CD4-positive, alpha-beta T cell treated with Interleukin-1 beta for 1 hour (primary cell): ENCODE measurements at regions not wholly inside any gene's neighbourhood (a gene's known extent, or its start where the extent isn't known, plus 50 kb on each side); places are given as distances from the start of the nearest gene placed in this dataset.
"Not testable (repeated sequence)": the region's sequence is repeated elsewhere in the genome, so short reads cannot be mapped to it uniquely, and the experiment has no call there.

ENCODE experiments used
- DNase-seq, 2 donors: peaks; one replicate each; pipeline ENCODE4 v3.0.0-alpha.2; 2020 to 2022

DNA sequence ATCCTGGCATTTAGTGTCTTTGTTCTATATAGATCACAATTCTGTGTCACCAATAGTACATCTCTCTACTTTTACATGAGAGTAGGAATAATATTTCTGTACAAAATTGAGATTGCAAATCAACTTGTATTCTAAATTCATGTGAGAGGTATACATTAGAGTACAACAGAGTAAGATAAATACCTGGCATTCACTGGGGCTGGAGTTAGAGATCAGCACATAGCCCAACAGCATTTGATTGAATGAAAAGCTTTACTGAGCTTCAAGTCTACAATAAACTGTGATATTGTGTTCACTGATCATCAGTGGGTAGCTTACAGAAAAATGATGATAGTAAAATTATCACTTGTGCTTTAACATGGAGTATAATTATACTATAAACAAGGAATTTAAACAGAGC, 1114.7 kb downstream of the REEP3 start:
- DNase-seq = no peak

DNA sequence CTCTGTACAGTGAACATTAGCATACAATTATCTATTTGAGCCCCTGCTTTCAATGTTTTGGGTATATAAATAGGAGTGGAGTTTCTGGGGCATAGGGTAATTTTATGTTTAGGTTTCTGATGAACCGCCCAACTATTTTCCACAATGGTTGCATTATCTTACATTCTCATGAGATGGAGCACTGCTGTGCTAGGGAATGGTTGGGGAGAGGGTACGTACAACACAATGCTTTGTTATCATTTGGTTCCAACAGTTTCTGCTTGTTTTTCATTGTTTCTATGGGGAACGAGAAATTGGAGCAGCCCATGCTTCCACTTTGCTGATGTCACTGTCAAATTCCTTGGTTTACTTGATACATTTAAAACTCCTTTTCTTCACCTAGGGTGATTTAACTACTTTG, 1115.3 kb downstream of the REEP3 start:
- DNase-seq = no peak

DNA sequence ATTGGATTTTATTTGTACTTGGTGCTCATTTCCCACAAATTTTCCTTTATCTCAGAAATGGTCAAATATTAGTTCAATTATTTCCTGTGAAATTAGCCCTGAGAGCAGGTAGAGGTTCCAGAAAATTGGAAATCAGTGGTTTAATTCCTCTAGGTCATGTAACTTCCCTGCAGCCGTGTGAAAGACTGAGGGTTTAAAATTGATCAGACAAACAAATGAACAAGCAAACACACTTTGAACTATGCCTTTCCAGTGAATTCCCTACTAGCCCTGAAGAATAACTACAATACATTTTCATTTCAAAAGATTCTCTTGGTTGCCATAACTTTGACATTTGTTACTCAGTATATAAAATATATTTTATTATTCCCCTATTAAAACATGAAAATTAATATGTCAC, 1116.7 kb downstream of the REEP3 start:
- DNase-seq = no peak

DNA sequence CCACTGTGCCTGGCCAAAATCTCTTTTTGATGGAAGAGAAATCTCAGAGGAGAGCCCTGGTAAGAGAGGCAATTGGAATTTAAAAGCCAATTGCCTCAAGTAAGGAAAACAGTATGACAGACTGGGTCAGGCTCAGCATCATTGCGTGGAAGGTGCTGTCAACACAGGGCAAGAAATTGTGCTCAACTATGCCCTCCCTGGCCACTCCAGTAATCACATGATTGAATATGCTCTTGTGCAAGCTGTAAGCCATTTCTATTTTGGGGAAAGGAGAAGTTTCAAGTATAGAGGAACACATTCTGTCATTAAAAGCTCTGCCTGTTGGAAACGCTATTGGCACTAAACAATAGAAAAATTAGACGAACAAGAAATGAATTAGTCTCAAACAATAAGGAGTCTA, 1127.7 kb downstream of the REEP3 start:
- no peak for DNase-seq

DNA sequence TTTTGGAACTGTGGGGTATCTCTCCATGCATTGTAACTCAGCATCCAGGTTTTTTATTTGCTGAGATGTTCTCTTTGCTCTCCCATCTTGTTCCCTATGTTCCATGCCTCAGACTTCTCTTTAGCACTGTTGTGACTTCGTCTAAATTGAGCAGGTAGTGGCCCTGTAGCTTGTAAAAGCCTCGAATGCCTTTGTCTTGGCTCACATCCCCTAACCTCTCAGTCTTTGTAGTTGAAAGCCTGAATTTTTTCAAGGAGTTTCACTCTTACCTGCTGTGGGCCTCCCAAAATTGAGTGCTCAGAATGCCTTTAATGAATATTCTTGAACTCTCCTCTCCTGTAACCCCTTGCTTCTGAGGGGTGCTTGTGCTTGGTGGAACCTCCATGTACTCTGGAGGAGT, 1137.3 kb downstream of the REEP3 start:
- no peak for DNase-seq

DNA sequence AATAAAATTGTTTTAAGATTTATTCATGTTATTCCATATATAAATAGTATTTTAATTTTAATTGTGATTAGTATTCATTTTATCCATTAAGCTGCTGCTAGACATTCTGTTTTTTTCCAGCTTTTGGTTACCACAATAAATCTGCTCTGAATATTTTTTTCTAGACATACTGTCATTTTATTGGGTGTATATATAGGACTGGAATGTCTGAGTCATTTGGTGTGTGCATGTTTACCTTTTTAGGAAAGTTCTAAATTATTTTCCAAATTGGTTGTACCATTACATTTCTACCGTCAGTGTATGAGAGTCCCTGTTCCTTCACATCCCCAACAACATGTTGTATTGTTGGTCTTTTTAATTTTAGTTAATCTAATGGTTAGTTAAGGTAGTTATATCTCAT, 1138.1 kb downstream of the REEP3 start:
- DNase-seq = no peak

DNA sequence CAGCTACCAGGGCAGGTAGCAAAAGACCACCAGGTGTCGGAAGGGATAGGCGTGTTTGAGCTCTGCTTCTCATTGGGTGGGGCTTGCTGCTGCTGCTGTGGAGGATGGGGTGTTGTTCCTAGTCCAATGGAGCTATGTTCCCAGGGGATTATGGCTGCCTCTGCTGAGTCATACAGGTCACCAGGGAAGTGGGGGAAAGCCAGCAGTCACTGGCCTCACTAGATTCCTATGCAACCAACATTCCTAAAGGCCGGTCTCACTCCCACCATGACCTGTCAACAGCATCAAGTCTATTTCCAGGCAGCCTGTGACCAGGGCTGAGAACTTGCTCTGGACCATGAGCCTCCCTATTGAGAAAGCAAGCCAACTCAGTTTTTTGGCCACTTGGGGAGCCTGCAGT, 1160.8 kb downstream of the REEP3 start:
- no peak for DNase-seq

DNA sequence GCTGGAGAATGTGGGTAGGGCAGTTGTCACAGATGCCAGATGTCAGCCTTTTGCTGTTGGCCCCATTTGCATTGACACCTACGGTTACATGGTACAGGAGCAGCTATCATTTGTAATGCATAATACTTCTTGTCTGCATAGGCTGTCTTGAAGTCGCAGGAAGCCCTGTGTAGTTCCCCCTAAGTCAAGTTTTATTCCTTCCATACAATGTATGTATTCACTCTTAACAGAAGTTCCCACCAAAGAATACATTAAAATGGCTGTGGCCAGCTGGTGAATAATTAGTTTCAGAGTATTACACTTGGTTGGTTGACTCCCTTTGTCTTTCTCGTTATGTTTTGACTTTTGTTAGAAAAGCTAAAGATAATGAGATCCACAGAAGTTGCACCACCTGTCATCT, 1169.0 kb downstream of the REEP3 start:
- DNase-seq = no peak

DNA sequence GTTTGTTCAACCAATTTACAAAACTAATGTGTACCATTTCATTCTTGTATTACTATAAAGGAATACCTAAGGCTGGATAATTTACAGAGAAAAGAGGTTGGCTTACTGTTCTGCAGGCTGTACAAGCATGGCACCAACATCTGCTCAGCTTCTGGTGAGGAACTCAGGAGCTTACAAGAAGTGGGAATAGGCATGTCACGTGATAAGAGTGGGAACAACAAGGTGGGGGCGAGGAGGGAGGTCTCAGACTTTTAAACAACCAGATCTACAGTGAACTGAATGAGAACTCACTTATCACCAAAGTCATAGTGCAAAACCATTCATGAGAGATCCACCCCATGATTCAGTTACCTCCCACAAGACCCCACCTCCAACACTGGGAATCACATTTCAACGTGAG, 1178.0 kb downstream of the REEP3 start:
- no peak for DNase-seq

DNA sequence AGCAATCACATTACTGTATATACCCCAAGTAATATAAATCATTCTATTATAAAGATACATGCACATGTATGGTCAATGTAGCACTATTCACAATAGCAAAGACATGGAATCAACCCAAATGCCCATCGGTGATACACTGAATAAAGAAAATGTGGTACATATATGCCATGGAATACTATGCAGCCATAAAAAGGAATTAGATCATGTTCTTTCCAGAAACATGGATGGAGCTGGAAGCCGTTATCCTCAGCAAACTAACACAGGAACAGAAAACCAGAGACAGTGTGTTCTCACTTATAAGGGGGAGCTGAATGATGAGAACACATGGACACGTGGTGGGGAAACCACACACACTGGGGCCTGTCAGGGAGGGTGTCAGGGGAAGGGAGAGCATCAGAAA, 1180.9 kb downstream of the REEP3 start:
- DNase-seq = not testable (repeated sequence)

DNA sequence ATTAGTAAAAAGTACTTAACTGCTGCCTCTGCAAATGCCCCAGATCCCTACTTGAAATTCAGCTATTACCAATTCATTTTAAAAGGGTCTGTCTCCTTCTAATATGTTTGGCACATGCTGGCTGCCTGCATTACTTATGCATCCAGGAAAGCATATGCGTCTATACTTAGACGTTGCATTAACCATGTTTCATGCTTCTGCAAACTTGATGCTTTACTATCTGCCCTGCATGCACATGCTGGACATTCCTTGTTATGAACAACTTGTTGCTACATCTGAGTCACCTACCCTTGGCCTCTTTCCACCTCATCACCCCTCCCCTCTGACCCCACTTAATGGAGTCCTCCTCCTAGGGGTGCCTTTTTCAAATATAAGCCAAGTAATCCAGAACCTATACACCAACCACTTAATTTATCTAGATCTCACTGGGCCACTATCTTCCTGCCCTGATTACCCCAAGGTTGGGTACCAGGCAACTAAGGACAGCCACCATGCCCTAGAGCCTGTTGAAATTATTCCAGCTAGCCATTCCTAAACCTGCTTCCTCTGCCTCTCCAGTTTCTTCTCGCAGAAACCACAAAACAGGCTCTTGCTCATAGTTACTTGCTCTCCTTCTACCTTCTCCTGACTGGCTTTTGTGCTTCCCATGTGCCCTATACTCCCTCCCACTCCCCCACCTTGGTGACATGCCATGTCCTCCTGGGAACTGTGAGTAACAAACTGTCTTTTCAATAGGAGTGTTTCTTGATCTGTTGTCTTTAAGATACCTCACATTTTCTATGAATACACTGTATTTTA, 1187.9 kb downstream of the REEP3 start:
- no peak for DNase-seq

DNA sequence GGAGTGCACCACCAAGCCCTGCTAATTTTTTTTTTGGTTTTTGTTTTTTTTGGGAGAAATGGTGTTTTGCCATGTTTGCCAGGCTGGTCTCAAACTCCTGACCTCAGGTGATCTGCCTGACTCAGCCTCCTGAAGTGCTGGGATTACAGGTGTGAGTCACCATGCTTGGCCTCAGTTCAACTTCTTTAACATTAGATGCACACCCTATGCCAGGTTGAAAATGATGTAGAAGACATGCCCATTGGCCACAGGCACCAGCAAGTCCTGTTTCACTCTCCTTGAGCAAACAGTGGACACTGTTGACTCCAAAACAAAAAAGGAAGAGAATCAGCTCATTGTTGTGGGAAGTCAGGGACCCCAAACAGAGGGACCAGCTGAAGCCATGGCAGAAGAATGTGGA, 1205.3 kb downstream of the REEP3 start:
- no peak for DNase-seq

DNA sequence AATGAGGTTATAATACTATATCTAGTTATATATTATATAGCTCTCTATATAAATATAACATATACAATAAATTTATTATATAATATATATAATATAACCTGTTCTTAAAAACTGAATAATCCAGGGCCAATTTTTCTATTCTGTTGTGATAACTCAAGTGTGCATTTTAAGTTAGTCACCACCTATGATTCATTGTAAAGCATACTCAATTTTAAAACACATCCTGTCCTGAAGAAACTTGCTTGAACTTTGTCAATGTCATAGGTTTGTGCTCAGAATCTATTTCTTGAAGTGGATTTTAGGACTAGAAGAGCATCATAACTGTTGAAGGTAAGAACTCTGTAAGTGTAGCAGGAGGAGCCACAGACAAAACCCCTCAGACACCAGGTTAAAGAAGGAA, 1209.8 kb downstream of the REEP3 start:
- DNase-seq = no peak

DNA sequence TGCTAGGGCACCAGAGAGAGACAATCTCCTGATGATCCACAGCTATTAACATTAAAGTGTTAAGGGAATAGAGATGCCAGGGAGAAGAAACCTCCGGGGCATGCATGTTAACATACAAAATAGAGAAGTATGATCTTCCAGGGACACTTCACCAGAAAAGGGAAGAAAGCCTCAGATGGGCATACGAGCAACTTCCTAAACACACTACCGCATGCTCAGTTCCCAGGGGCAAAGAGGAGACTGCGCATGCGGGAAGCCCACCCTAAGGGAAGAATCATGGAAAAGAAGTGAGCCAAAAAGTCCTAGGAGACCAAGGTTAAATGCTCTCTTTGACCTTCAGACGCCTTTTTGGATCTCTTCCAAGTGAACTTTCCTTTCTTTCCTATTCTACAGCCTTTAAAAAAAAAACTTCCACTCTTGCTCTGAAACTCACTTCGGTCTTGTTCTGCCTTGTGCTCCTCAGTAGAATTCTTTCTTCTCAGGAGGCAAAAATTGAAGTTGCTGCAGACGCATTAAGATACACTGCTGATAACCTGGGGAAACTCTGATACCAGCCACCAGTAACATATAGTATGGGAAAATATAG, 1211.3 kb downstream of the REEP3 start:
- no peak for DNase-seq

DNA sequence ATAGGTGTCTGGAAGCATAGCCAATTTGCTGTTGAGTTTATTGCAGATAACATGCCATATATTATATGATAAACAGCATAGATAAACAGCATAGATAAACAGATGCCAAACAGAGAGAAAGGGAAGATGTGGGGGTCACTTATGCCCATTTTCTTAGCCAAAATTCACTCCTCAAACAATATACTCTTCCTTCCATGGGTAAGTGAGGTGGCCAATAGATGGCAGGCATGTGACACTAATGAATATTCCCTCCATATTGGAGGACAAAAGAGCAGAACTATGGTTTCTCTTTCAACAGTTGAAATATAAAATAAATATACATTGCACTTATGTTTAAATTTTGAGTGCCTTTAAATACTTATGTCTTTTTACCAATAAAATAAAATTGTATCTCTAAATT, 1212.8 kb downstream of the REEP3 start:
- no peak for DNase-seq

DNA sequence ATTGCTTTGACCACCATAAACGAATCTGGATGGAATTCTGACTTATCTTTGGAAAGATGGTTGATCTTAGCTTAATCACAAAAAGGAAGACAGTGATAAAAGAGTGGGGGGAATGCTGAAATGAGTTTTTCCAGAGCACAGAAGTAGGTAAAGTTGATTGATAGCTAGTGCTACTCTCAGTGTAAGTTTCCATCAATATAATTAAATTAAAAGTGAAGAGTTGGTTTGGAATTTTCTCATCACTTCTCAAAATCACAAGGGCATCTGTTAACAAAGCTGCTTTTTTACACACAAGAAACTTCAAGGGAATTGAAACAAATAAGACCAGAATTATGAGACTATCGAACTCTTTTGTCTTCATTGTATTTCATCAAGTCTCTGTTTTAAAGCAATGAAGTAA, 1217.3 kb downstream of the REEP3 start:
- DNase-seq = no peak

DNA sequence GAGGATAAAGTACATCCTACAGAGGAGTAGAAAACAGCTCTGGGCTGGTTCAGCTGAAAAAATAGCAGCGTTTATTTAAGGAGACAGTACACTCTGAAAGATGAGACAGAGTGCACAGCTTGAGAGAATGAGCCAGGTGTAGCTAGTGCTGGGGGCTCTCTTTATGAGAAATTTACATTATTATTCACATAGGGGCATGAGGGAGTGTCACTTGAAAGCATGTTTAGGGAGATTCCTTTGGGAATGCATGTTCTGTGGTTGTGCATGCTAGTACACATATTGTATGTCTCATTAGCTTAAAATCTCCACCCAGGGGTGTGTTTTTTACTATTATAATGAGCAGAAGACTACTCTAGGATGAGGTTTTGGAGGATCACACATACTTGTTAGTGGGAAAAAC, 1224.4 kb downstream of the REEP3 start:
- no peak for DNase-seq

DNA sequence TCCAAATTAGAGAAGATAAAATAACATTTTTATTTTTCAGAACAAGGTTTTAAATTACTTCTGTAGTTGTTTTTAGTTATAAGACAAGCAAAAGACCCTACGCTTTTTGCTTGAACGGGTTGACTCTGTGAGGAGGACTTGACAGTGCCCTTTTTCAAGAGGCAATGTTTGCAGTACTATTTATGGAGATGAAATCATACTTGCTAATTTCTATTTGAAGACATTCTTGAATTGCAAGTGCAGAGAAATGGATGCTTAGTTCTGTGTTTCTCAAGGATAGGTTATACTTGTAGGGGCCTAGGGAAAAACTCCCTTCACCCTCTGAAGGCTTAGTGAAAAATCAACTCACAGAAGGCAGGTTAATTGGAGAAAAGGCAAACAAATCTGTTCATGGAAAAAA, 1229.5 kb downstream of the REEP3 start:
- DNase-seq = no peak

DNA sequence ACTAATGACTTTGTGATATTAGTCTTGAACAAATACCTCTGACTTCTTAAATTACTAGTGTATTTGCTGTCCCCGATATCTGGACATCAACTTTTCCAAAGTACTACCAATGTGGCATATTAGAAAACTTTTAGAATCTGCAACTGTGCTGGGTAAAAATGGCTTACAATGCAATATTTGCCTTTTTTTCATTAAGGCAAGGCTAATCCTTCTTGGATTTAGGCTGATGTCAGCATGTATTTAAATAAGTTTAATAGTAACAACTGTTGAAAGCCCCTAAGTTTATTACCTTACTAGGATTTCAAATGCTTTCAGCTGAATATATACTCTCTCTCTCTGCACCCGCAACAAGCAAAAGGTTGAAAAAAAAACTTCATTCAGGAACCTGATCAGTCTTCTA, 1232.3 kb downstream of the REEP3 start:
- no peak for DNase-seq

DNA sequence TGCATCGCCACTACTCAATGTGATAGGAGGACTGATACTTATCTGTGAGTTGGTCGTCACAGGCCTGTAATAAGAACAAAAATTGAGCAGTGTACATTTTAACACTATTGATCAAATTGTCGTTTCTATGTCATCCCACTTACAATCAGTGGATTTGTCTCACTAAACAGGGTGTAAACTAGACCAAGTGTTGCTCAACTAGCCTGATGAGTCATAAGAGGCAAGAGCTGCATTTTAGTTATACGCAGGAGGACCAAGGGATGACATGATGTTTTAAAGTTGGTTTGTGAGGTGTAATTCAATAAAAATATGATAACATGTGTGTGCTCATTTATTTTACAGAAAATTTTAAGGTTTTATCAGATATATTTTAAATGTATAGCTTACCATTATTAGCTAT, 1239.2 kb downstream of the REEP3 start:
- no peak for DNase-seq

DNA sequence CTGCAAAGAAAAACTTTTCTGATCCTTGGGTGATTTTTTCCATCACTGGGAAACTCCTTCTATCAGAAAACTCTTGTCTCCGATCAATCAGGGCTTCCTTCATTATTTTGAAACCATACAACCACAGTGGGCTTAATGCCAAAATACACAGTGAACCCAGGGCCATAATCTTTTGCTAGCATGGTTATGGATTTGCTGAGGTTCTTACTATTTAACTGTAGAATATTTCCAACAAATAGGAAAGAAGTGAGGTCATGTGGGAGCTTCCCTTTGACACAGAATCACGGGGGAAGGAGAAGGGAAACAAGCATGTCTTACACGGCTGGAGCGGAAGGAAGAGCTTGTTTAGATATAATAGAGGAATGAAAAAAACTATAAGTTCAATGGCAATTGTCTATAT, 1241.7 kb downstream of the REEP3 start:
- DNase-seq = no peak

DNA sequence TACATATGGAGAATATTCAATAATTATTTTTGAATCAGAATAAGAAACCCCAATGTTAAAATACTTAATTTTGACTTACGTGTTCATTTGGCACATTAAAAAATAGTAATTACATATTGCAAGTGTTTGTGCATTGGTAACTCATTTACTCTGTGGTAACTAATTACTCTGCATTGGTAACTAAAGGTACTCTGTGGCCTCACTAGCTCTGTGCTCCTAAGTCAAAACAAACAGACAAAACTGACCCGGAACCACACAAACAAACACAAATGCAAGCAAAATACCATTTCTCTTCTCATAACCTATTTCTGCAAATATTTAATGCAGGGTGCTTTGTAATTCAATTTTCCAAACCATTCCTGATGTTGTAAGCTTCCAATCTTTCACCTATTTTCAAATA, 1244.3 kb downstream of the REEP3 start:
- DNase-seq = no peak

DNA sequence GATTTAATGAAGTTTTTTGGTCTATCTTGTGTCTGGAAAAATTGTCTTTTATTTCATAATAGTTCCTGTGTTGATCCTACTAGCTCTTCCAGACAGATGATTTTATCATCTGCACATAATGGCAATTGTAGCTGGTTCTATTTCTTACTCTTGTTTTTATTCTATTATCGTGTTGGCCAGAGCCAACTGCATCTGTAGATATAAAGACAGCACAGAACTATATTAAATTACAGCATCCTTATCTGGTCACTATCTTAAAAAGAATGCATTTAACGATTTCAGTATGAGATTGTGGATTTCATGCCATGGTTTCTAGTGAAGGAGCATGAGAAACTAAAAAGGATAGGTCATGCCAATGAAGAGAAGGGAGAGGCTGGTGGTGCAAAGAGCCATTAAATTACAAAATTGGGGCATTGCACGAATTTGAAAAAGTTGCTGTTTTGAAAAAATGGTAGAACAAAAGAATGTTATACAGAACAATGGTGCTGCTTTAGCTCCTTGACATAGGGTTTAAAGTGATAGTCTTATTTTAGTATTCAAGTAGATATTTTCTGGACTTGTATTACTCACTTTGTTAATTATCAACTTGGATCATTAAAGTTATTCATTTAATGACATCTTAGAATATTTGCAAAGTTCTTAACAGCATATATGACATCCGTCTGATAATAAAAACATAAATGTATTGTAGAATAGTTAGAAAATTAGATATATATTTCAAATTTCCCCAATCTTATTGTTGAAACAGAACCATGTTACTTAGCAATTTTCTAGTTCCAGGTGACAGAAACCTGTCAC, 1250.3 kb downstream of the REEP3 start:
- DNase-seq = no peak

DNA sequence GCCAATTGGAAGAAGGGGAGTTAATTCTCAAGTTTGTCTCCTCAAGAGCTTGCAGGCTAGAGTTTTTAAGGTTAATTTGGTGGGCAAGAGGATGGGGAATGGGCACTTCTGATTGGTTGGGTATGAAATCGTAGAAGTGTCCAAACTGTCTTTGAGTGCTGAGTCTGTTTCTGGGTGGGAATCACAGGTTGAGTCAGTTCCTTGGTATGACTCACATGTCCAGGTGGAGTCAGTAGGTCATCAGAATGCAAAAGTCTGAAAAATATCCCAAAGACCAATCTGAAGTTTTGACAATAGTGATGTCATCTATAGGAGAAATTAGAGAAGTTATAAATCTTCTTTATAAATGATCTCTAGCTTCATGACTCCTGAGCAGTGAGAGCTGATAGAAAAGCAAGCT, 1252.2 kb downstream of the REEP3 start:
- no peak for DNase-seq
